ENCODE measurements at regions not wholly inside any gene's neighbourhood (a gene's known extent, or its start where the extent isn't known, plus 50 kb on each side); places are given as distances from the start of the nearest gene placed in this dataset.

DNA sequence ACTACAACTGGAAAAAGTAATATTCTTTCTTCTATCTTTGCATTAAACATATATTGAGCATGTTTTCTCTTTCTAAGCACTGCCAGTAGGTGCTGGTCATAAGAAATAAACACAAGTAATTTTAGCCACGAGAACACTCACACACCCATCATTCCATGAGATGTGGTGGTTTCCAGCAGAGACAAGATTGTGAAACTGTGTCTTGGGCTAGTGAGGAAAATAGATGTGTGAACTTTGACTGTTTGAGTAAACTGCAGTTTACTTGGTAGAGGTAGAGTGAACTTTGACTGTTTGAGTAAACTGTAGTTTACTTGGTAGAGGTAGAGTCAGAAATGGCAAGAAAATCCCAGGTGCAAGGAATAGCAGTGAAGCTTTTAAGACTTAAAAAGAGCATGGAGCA lies 300.9 kb upstream of the HS3ST1 start:
- no peak for TF ChIP-seq CTCF (conservative IDR thresholded peaks at IDR 0.05; ENCODE audit: low read depth, low read length)
- TF ChIP-seq FOS (IDR thresholded peaks at IDR 0.05; ENCODE audit: low read depth, low read length): no peak
